Hepatocyte (in vitro differentiated cells): ENCODE measurements at regions not wholly inside any gene's neighbourhood (a gene's known extent, or its start where the extent isn't known, plus 50 kb on each side); places are given as distances from the start of the nearest gene placed in this dataset.

Experiments
- EZH2 ChIP-seq: fragments of 200-600 bp; sonication (generic); IDR thresholded peaks from 2 replicates; pipeline ENCODE4 v1.6.1; 2016; ENCODE audit warnings: antibody characterized with exemption, mild to moderate bottlenecking, borderline replicate concordance
- EZH2phosphoT487 ChIP-seq: fragments of 200-600 bp; sonication (generic); IDR thresholded peaks from one replicate; pipeline ENCODE4 v1.6.1; 2018; ENCODE audit warnings: antibody characterized with exemption, mild to moderate bottlenecking, low read depth, moderate library complexity; ENCODE audit not compliant: unreplicated experiment, severe bottlenecking
- TF ChIP-seq, protein P1 (sequence below): fragments of 200-600 bp; sonication (generic); IDR thresholded peaks from 2 replicates; pipeline ENCODE4 v1.5.1; 2016; ENCODE audit warnings: antibody characterized with exemption, mild to moderate bottlenecking; ENCODE audit not compliant: poor library complexity

DNA sequence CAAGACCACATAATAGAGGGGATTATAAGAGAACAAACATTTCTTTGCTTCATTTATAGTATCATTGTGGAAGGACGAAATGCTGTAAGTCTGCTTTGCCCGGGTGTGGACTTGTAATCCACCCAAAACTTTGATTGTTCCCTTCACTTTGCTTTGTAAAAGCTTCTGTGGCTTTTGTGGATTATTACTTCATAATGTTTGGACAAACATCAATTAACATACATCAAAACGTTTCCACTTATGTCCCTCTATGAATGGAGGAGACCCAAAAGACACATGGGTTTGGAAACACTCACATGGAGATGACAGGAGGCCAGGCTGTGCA lies 415.4 kb downstream of the SPRY1 start:
- no peak for TF ChIP-seq EZH2
- TF ChIP-seq, protein P1, sequence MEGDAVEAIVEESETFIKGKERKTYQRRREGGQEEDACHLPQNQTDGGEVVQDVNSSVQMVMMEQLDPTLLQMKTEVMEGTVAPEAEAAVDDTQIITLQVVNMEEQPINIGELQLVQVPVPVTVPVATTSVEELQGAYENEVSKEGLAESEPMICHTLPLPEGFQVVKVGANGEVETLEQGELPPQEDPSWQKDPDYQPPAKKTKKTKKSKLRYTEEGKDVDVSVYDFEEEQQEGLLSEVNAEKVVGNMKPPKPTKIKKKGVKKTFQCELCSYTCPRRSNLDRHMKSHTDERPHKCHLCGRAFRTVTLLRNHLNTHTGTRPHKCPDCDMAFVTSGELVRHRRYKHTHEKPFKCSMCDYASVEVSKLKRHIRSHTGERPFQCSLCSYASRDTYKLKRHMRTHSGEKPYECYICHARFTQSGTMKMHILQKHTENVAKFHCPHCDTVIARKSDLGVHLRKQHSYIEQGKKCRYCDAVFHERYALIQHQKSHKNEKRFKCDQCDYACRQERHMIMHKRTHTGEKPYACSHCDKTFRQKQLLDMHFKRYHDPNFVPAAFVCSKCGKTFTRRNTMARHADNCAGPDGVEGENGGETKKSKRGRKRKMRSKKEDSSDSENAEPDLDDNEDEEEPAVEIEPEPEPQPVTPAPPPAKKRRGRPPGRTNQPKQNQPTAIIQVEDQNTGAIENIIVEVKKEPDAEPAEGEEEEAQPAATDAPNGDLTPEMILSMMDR = no peak
- TF ChIP-seq EZH2phosphoT487 = no peak
